HFFc6 (cell line): ENCODE measurements at regions not wholly inside any gene's neighbourhood (a gene's known extent, or its start where the extent isn't known, plus 50 kb on each side); places are given as distances from the start of the nearest gene placed in this dataset.
"Not testable (repeated sequence)": the region's sequence is repeated elsewhere in the genome, so short reads cannot be mapped to it uniquely, and the experiment has no call there.

Experiments
- DNase-seq: peaks from one replicate; pipeline ENCODE4 v3.0.0-alpha.2; 2018
- H3K27ac Mint-ChIP-seq: 2 replicates; pipeline ENCODE4 v1.8.0; 2020; ENCODE audit warnings: mild to moderate bottlenecking, mixed read lengths
- H3K27me3 Mint-ChIP-seq: 2 replicates; pipeline ENCODE4 v1.8.0; 2021; ENCODE audit warnings: mild to moderate bottlenecking, moderate library complexity, mixed read lengths; ENCODE audit not compliant: insufficient read depth
- H3K36me3 Mint-ChIP-seq: 2 replicates; pipeline ENCODE4 v1.8.0; 2021; ENCODE audit warnings: low read depth, mixed read lengths
- H3K4me1 Mint-ChIP-seq: 2 replicates; pipeline ENCODE4 v1.8.0; 2020; ENCODE audit warnings: low read depth, mixed read lengths
- H3K4me3 Mint-ChIP-seq: 2 replicates; pipeline ENCODE4 v1.8.0; 2020; ENCODE audit warnings: mild to moderate bottlenecking, moderate library complexity, mixed read lengths
- H3K9me3 Mint-ChIP-seq: 2 replicates; pipeline ENCODE4 v1.8.0; 2020; ENCODE audit warnings: mild to moderate bottlenecking, mixed read lengths
- TF ChIP-seq, protein P1 (sequence below): fragments of 200-600 bp; sonication (generic); IDR thresholded peaks from 2 replicates; pipeline ENCODE4 v1.5.0; 2021; ENCODE audit warnings: antibody characterized with exemption, mild to moderate bottlenecking

GRCh38 chr2:83808878-83809277, 650.2 kb downstream of the SUCLG1 start:
- H3K27ac Mint-ChIP-seq: no peak overlapping the region
- H3K4me3 Mint-ChIP-seq: no peak overlapping the region

GRCh38 chr2:83802604-83803003, 656.5 kb downstream of the SUCLG1 start:
- no peak for DNase-seq
- H3K27ac Mint-ChIP-seq: no peak overlapping the region
- no peaks in the 10 kb centered on the region for H3K4me1 Mint-ChIP-seq
- no peaks in the 10 kb centered on the region for H3K36me3 Mint-ChIP-seq
- TF ChIP-seq, protein P1, sequence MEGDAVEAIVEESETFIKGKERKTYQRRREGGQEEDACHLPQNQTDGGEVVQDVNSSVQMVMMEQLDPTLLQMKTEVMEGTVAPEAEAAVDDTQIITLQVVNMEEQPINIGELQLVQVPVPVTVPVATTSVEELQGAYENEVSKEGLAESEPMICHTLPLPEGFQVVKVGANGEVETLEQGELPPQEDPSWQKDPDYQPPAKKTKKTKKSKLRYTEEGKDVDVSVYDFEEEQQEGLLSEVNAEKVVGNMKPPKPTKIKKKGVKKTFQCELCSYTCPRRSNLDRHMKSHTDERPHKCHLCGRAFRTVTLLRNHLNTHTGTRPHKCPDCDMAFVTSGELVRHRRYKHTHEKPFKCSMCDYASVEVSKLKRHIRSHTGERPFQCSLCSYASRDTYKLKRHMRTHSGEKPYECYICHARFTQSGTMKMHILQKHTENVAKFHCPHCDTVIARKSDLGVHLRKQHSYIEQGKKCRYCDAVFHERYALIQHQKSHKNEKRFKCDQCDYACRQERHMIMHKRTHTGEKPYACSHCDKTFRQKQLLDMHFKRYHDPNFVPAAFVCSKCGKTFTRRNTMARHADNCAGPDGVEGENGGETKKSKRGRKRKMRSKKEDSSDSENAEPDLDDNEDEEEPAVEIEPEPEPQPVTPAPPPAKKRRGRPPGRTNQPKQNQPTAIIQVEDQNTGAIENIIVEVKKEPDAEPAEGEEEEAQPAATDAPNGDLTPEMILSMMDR: no peak
- H3K27me3 Mint-ChIP-seq: no peaks in the 10 kb centered on the region; the same call in 1 of the 2 replicates
- no peak overlapping the region for H3K4me3 Mint-ChIP-seq
- peaks cover 22% of the 10 kb centered on the region for H3K9me3 Mint-ChIP-seq

More at GRCh38 chr2:83808878-83809277, 650.2 kb downstream of the SUCLG1 start:
- TF ChIP-seq, protein P1: no peak
- DNase-seq: no peak
- Mint-ChIP-seq H3K9me3 (peaks cover 19% of the 10 kb centered on the region), H3K4me1 (no peaks in the 10 kb centered on the region), H3K27me3 (no peaks in the 10 kb centered on the region; the same call in 1 of the 2 replicates), H3K36me3 (no peaks in the 10 kb centered on the region)

GRCh38 chr2:83795777-83796176, 663.3 kb downstream of the SUCLG1 start:
- Mint-ChIP-seq H3K4me1 (no peaks in the 10 kb centered on the region), H3K36me3 (no peaks in the 10 kb centered on the region), H3K4me3 (no peak overlapping the region), H3K27ac (no peak overlapping the region), H3K27me3 (no peaks in the 10 kb centered on the region), H3K9me3 (peaks cover 18% of the 10 kb centered on the region)
- TF ChIP-seq, protein P1: no peak
- DNase-seq: no peak

DNA sequence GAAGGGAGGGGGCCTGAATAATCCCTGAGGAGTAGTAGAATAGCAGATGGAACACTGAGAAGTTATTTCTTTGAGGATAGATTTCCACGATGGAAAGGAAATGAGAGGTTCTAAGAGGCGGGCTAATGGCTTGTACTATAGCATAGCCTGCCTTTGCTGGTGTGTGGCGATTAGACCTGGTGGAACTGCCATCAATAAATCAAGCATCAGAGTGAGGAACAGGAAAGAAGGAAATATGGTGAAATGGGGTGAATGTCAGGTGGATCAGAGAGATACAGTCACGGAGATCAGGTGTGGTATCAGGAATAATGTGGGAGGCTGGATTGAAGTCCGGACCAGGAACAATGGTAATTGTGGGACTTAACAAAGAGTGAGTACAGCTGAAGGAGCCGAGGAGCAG, 668.6 kb downstream of the SUCLG1 start:
- H3K4me3 Mint-ChIP-seq, H3K27ac Mint-ChIP-seq, H3K4me1 Mint-ChIP-seq, H3K27me3 Mint-ChIP-seq, H3K36me3 Mint-ChIP-seq, DNase-seq: not testable (repeated sequence)
- H3K9me3 Mint-ChIP-seq: peaks cover 22% of the 10 kb centered on the region

DNA sequence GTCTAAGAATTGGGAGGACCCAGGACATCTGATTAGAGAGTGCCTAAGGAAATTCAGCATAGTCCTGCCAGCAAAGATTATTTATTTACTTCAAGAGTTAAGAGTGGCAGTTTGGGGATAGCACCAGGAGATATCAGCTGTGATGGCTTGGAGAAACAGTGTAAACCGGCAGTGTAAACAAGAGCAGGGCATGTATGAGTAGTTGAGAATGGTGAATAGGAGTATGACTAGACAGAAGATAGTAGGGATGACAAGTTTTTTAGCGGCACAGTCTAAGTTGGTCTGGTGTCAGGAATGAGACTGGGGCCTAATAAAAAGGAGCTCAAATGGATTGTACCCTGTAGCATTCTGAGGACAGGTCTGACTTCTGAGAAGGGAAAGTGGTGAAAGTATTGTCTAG, 669.4 kb downstream of the SUCLG1 start:
- DNase-seq, H3K4me1 Mint-ChIP-seq, H3K27ac Mint-ChIP-seq, H3K27me3 Mint-ChIP-seq, H3K4me3 Mint-ChIP-seq, H3K36me3 Mint-ChIP-seq: not testable (repeated sequence)
- peaks cover 22% of the 10 kb centered on the region for H3K9me3 Mint-ChIP-seq

DNA sequence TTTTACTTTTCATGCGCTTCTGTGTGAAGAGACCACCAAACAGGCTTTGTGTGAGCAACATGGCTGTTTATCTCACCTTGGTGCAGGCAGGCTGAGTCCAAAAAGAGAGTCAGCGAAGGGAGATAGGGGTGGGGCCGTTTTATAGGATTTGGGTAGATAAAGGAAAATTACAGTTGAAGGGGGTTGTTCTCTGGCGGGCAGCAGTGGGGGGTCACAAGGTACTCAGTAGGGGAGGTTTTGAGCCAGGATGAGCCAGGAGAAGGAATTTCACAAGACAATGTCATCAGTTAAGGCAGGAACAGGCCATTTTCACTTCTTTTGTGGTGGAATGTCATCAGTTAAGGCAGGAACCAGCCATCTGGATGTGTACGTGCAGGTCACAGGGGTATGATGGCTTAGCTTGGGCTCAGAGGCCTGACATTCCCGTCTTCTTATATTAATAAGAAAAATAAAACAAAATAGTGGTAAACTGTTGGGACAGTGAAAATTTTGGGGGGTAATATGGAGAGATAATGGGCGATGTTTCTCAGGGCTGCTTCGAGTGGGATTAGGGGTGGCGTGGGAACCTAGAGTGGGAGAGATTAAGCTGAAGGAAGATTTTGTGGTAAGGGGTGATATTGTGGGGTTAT, 670.0 kb downstream of the SUCLG1 start:
- not testable (repeated sequence) for H3K4me3 Mint-ChIP-seq, H3K27ac Mint-ChIP-seq, H3K4me1 Mint-ChIP-seq, DNase-seq, H3K36me3 Mint-ChIP-seq, H3K27me3 Mint-ChIP-seq
- H3K9me3 Mint-ChIP-seq: peaks cover 17% of the 10 kb centered on the region

GRCh38 chr2:83787189-83787588, 671.9 kb downstream of the SUCLG1 start:
- H3K36me3 Mint-ChIP-seq: no peaks in the 10 kb centered on the region

More at GRCh38 chr2:83787189-83787588, 671.9 kb downstream of the SUCLG1 start:
- DNase-seq: no peak
- Mint-ChIP-seq H3K27ac (no peak overlapping the region), H3K4me3 (no peak overlapping the region), H3K4me1 (no peaks in the 10 kb centered on the region), H3K27me3 (no peaks in the 10 kb centered on the region), H3K9me3 (peaks cover 13% of the 10 kb centered on the region)
- TF ChIP-seq, protein P1: no peak
